Inferior parietal cortex (tissue), 1 donor: ENCODE measurements at regions not wholly inside any gene's neighbourhood (a gene's known extent, or its start where the extent isn't known, plus 50 kb on each side); places are given as distances from the start of the nearest gene placed in this dataset.
"Not testable (repeated sequence)": the region's sequence is repeated elsewhere in the genome, so short reads cannot be mapped to it uniquely, and the experiment has no call there.

ENCODE experiments used
- DNase-seq: peaks from one replicate; pipeline ENCODE4 v3.0.0-alpha.2; 2016; ENCODE audit errors: extremely low spot score

DNA sequence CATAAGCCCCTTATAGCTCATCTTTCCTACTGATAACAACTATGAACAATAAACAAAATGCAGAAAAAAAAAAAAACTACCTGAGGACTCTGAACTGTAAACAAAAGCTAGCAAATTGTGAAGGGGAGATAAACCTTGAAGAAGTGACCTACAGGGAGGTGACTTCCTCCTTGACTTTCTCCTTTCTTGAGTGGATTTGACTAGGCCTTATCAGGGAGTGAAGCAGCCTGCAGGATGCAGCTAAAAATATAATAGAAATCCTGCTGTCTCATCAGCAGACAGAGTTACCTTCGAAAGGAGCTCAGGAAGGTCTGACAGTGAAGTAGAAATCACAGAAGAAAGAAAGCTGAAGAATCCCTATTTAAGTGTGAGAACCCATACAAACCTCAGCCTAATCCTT lies 322.0 kb upstream of the HTR1E start:
- no peak for DNase-seq

DNA sequence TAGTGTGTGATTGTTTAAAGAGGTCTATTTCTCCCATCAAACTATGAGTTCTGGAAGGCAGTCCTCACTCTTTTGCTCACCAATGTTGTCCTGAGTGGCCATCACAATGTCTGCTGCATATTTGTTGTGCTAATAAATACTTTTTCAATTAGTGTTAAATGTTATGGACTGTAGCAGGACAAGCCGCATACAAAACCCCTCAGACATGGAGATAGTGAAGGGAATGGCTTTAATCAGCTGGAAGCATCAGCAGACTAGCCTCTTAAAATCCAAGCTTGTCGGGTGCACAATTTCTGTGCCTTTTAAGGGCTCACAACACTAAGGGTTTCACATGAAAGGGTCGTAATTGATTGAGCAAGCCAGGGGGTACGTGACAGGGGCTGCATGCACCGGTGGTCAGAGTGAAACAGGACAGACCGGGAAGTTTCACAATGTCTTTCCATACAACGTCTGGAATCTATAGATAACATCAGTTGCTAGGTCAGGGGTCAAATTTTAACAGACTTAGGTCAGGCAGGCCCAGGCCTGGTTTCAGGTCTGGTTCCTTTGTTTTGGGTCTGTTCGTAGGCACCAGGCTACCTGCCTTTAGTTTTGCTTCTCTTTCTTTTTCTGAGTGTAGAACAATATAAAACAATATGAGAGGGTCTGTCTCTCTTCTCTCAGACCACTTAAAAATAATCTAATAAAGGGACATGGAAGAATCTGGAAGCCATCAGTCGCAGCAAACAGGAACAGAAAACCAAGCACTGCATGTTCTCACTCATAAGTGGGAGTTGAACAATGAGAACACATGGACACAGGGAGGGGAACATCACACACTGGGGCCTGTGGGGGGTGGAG lies 327.6 kb upstream of the HTR1E start:
- no peak for DNase-seq

DNA sequence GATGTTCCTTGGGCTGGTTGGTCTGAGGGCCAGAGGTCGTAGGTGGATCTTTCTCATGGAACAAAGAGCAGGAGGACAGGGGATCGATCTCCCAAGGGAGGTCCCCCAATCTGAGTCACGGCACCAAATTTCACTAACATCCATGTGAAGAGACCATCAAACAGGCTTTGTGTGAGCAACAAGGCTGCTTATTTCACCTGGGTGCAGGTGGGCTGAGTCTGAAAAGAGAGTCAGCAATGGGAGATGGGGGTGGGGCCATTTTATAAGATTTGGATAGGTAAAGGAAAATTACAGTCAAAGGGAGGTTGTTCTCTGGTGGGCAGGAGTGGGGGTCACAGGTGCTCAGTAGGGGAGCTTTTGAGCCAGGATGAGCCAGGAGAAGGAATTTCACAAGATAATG lies 334.0 kb upstream of the HTR1E start:
- DNase-seq: not testable (repeated sequence)

DNA sequence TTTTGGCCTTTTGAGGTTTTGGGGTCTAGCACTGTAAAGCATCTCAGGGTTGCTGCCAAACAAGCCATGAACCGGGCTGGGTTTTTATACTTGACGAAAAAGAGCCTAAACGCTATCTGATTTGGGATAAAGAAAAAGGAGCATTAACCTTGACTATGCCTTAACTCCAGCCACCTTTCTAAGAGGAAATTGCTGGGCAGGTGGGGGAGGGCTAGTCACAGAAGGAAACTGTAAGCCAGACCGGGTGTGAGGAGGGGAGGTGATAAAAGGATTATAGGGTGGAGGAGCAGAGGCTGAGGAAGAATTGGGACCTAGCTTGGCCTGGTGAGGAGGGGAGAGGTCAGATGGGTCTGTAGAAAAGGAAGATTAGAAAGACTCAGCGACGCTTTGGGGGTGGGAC lies 335.2 kb upstream of the HTR1E start:
- not testable (repeated sequence) for DNase-seq

DNA sequence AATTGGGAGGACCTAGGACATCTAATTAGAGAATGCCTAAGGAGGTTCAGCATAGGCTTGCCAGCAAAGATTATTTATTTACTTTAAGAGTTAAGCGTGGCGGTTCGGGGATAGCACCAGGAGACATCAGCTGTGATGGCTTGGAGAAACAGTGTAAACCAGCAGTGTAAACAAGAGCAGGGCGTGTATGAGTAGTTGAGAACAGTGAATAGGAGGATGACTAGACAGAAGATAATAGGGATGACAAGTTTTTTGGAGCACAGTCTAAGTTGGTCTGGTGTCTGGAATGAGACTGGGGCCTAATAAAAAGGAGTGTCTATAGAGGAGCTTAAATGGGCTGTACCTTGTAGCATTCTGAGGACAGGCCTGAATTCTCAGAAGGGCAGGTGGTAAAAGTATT lies 338.4 kb upstream of the HTR1E start:
- DNase-seq: not testable (repeated sequence)

DNA sequence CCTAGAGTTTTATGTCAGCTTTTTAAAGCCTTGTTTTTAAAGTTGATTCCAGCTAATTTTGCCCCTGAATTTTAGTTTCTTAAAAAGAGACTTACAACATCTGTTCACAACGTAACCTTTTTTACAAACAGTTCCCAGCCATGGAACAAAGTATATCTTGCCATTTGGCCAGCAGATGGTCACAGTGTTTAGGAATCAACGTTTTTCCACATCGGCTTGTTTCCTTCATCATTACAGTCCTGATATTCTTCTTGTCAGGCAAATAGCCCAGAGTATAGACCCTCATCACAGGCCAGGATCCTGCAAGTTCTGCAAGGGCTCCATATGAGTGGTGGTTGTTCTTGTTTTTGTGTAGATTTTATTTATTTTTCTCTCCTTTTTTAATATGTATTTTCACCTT lies 341.7 kb upstream of the HTR1E start:
- DNase-seq: no peak

DNA sequence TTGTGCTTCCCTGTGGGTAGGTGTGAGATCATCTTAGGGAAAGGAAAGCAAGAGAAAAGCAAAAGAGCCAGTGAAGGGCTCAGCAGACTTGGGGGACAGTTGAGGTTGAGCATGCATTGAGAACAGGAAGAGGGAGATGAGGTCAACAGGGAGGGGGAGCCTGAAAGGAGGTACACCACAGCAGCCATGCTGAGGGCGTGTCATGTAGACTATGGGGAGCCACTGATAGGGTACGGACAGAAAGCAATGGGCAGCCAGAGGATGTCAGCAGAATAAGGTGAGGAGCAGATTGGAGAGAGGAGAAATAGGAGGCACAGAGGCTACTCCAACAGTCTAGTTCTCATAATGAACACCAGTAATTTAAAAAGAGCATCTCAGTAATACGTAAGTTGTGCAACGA lies 351.1 kb upstream of the HTR1E start:
- DNase-seq: no peak

DNA sequence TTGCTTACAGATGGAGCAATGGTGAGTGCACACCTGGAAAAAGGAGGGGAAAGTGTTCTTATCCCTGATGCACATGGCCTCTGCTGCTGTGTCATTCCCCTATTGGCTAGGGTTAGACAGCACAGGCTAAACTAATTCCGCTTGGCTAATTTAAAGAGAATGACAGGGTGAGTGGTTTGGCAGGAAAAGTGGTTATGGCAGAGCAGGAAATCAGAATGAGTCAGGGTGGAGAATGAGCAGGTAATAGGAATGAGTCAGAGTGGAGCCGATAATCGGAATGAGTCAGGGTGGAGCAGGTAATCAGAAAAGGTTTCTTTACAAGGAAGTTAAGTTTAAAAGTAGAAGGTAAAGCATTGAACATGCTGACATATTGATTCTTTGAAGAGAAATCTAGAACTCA lies 355.5 kb upstream of the HTR1E start:
- DNase-seq: no peak

DNA sequence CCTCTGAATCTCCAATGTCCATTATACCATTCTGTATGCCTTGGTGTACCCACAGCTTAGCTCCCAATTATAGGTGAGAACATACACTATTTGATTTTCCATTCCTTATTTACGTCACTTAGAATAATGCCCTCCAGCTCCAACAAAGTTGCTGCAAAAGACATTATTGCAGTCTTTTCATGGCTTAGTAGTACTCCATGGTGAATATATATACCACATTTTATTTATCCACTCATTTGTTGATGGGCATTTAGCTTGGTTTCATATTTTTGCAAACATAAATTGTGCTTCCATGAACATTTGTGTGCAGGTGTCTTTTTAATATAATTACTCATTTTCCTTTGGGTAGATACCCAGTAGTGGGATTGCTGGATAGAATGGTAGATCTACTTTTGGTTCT lies 374.1 kb upstream of the HTR1E start:
- no peak for DNase-seq

DNA sequence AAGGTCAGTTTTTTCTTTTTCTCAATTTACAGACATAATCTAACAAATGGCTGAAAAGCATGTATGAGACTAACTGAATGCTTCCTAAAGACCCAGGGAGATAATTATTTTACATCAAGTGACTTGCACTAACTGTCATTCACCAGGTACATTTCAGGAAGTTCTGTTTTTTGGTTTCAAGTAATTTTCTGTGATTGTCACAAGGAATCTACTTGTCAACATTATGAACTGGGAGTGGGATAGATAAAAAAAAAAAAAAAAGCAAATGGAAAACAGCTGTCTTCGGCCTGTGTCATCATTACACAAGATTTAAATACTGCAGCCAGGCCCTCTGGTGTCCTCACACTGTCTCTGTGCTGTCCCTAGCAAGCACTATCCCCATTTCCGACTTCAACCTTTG lies 379.0 kb upstream of the HTR1E start:
- DNase-seq: no peak

DNA sequence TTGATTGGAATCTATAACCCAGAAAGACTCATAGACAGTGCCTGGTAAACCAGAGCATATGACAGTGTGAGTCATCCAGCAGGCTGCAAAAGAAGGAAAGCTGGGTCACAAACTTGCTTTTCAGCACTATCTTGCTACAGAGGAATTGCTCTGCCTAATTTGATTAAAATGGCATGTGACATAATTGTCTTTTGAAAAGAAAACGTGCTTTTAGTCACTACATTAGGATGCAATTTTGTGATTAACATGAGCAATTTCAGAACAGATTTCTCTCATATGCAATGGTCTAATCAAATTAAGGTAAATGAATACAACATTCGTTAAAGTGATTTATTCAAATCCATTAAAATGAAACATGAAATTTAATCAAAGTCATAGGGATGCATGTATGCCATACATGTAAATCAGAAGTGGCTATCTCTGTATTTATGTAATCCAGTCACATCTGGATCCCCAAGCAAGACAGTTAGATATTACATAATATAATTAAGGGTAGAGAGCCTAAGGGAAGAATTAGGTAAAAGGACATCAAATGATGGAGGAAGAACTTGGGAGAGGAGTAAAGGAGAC lies 400.0 kb upstream of the HTR1E start:
- no peak for DNase-seq

DNA sequence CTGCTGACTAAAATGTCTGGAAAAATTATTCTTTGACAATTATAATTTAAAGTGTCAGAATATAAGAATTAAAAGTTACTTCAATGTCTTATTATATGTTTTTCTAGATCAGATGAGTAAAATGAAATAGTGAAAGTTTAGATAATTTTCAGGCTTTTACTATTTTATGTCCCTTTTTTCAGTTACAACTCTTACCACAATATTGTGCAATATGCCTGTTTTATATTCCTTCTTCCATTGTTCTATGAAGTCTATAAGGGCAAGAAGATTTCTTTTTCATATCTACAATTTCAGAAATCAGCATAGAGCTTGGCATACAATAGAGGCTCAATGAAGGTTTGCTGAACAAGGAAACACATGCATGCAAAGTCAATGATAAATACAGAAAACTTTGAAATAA lies 401.2 kb upstream of the HTR1E start:
- DNase-seq: no peak

DNA sequence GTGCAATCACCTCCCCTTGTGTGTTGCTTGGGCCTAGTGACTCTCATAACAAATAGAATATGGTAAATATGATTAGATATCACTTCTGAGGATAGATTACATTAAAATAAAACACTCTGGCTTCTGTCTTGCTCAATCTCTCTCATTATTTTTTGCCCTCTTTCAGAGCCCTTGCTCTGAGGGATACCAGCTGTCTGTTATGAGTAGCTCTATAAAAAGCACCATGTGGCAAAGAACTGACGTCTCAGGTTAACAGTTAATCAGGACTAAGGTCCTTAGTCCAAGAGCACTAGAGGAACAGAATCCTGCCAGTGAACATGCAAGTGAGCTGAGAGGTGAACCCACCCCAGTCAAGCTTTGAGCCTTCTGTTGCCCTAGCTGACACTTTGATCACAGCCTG lies 402.2 kb upstream of the HTR1E start:
- no peak for DNase-seq

DNA sequence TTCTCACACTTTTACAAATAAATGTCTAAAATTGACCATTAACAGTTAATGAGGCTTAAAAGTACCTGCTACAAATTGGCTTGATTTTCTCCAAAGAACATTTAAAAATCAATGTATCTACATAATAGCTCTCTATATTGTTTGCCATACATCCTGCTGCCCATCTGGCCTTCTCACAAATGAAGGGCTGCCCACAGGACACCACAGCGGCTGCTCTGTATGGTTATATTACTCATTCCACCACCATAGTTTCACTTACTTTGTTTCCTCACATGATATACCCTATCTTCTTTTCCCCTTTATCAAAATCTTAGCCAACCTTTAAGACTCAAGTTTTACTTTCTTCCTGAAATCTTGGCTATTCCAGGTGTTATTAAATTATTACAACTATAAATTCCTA lies 407.7 kb upstream of the HTR1E start:
- DNase-seq: no peak

DNA sequence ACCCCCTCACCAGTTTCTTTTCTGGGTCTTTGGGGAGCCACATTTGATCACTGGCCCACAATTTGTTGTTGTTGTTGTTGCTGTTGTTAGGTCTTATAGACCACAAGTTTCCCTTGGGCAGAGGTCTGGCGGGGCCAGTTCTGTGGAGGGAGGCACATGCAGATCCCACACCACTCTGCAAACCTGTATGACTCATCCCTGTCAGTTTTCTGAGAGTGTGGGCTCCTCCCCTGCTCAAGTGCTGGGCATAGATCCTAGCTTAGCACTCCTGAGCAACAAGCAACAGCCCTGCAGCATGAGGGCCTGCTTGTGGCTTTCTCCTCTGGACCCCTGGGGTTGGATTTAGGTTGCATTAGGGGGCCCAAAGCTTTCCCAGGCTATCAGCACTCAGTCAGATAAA lies 411.1 kb upstream of the HTR1E start:
- DNase-seq: no peak

DNA sequence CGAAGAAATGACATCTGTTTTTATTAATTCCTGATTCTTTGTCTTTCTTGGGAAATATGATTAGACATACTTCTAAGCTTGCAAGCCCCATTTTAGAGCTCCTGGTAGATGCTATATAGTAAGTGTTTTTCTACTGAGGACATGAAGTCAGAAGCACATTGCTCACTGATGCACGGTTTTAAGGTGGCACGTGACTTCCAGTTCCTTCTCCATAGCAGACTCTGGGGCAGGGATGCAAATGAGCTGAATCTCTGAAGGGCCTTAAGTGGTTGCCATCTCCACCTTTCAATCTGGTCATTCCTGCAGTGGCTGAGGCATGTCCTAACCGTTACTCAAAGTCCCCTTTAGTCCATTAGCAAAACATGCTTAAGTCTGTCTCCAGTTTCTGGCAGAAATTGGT lies 421.2 kb upstream of the HTR1E start:
- no peak for DNase-seq

DNA sequence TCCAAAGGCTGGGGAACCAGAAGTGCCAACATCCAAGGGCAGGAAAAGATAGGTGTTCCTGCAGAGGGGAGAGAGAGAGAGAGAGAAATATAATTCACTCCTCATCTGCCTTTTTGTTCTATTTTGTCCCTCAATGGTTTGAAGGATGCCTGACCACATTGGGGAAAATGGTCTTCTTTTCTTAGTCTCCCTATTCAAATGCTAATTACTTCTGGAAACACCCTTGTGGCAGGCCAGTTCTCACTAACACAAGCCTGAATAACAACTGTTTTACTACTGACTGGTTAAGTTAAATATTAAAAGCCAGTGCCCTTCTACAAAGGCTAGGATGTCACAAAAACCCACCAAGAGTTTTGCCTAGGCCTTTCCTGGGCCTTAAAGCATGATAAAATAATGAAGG lies 425.4 kb upstream of the HTR1E start:
- no peak for DNase-seq

DNA sequence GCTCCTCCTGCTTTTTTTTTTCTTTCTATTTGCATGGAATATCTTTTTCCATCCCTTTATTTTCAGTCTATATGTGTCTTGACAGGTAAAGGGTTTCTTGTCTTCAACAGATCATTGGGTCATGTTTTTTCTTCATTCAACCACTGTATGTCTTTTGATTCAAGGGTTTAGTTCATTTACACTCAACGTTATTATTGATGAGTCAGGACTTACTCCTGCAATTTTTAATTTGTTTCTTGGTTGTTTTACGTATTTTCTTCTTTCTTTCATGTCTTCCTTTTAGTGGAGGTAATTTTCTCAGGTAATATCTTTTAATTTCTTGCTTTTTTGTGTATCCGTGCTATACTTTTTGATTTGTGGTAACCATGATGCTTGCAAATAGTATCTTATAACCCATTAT lies 429.1 kb upstream of the HTR1E start:
- no peak for DNase-seq

DNA sequence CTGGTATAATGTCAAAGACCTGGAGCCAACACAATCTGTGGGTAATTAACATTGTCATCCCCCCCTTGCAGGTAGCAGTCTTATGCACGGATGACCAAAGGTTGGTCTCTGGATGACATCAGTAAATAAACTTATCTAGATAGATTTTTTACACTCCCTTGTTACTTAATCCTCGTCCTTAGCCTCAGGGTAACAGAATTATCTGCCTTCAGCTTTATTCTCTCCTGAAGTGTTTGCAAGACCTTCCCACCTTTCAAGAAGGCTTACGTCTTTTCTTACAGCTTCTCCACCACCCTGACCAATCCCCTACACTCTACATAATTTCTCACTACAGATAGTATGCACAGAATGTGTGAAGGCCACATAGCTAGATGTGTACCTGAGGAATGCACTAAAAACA lies 434.8 kb upstream of the HTR1E start:
- no peak for DNase-seq

DNA sequence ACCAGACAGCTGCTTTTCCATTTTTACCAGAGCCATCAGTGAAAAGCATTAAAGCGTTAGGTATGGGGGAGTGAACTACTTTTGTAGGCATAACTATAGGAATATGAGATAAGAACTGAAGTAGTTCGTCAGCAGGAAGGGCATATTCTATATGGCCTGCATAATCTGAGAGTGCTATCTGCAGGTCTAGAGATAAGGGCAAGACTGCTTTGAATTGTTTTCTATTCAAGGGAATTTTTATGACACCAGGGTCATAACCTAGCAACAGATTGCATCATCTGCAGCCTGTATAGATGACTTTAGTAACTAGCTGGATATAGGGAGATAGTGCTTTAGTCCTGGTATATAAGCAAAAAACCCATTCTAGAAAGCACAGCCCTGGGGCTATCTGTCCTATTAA lies 437.3 kb upstream of the HTR1E start:
- no peak for DNase-seq

DNA sequence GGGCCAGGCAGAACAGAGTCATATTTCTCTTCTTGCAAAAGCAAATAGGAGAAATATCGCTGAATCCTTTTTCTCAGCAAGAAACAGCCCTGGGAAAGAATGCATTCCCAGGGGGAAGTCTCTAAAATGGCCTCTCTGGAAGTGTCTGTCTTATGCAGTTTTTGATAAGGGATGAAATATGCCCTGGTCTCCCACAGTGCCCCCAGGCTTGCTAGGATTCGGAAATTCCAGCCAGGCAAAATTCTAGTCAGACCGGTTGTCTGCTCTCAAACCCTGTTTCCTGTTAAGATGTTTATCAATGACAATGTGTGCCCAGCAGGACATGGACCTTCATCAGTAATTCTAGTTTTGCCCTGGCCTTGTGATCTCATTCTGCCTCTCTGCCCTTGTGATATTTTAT lies 448.3 kb upstream of the HTR1E start:
- not testable (repeated sequence) for DNase-seq

DNA sequence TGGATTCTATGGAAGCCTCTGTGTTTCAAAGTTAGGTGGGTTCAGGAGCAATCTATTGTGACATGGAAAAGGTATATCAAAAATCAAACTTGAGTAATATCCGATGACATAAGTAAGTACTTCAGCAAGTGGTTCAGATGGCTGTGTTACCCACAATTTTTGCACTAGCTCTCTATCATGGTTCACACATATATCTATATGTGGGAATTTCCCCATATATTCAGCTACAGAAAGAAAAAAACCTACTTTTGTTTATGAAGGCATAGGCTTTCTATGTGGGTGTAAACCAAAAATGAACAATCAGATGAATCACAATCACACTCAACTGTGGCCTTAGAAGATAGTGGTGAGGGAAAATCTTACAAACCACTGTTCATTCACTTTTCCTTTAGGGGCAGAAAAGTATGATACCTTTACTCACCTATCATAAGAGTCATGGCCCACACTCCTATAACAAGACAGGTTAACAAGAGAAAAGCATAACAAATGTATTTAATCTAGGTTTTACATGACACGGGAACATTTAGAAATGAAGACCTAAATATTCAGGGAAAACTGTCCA lies 449.6 kb upstream of the HTR1E start:
- DNase-seq: no peak

DNA sequence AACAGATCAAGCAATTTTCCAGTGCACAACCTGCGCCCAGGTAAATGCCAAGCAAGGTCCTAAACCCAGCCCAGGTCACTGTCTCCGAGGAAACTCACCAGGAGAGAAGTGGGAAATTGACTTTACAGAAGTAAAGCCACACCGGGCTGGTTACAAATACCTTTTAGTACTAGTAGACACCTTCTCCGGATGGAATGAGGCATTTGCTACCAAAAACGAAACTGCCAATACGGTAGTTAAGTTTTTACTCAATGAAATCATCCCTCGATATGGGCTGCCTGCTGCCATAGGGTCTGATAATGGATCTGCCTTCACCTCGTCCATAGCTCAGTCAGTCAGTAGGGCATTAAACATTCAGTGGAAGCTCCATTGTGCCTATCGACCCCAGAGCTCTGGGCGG lies 459.0 kb upstream of the HTR1E start:
- not testable (repeated sequence) for DNase-seq
